ENCODE measurements at regions not wholly inside any gene's neighbourhood (a gene's known extent, or its start where the extent isn't known, plus 50 kb on each side); places are given as distances from the start of the nearest gene placed in this dataset.

DNA sequence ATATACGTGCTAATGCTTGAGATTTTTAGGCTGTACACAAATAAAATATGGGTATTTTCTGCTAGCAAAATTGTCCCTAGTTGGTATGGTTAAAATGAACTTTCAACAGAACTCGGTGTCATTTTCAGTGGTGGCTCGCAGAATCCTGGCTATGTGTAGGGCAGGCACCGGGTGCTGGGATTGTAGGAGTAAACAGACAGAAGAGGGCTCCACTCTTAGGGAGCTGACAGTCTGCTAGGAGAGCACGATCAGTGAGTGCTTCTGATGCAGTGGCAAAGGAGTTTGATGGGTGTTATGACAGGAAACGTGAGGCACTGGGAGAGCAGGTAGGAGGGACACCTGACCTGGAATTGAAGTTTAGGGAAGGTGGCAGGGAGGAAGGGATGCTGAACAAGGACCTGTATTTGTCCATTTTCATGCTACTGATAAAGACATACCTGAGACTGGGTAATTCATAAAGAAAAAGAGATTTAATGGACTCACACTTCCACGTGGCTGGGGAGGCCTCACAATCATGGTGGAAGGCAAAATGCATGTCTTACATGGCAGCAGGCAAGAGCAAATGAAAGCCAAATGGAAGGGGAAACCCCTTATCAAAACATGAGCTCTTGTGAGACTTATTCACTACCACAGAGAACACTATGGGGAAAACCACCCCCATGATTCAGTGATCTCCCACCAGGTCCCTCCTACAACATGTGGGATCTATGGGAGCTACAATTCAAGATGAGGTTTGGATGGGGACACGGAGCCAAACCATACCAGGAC, 105.4 kb upstream of the LCLAT1 start:
- Histone ChIP-seq H3K27me3 (ENCODE audit: low read length) (no peaks in the 10 kb centered on the region), H3F3A (ENCODE audit: insufficient read depth) (no peaks in the 10 kb centered on the region)
- TF ChIP-seq, protein P1, sequence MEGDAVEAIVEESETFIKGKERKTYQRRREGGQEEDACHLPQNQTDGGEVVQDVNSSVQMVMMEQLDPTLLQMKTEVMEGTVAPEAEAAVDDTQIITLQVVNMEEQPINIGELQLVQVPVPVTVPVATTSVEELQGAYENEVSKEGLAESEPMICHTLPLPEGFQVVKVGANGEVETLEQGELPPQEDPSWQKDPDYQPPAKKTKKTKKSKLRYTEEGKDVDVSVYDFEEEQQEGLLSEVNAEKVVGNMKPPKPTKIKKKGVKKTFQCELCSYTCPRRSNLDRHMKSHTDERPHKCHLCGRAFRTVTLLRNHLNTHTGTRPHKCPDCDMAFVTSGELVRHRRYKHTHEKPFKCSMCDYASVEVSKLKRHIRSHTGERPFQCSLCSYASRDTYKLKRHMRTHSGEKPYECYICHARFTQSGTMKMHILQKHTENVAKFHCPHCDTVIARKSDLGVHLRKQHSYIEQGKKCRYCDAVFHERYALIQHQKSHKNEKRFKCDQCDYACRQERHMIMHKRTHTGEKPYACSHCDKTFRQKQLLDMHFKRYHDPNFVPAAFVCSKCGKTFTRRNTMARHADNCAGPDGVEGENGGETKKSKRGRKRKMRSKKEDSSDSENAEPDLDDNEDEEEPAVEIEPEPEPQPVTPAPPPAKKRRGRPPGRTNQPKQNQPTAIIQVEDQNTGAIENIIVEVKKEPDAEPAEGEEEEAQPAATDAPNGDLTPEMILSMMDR (IDR thresholded peaks at IDR 0.05; ENCODE audit: insufficient read depth, low read length, poor library complexity, severe bottlenecking): no peak
- no peak for TF ChIP-seq EZH2phosphoT487 (conservative IDR thresholded peaks at IDR 0.05; ENCODE audit: low read length)

DNA sequence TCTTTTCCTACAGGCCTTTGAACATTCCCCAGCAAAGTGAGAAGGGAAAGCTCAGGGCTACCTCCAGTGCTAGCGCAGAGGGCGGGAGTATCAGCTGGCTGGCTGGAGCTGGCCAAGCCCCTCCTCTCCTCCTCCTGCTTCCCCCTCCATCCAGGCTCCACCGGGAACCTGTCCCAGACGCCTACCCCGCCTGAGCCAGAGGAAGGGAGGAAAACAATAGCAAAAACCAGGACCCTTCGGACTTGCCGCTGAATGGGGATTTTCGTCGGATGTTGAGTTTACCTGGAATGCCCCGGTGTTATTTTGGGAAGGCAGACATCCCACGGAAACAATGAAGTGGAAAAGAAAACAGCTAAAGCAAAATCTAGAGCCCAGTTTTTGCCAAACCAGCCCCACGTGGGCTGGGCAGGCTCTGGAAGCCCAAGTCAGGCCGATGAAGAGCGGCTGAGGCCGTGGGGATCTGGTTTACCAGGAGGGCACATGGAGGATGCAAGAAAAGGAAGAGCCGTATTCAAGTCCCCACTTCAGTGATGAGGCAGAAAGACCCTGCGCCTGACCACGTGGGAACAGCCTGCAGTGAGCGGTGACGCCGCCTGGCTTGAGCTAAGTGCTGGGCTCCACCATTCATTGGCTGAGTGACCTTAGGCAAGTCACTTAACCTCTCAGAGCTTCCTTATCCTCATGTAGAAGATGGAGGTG, 100.4 kb upstream of the LCLAT1 start:
- no peaks in the 10 kb centered on the region for H3K79me2 ChIP-seq (ENCODE audit: insufficient read depth, low read length)
- no peaks in the 10 kb centered on the region for H3F3A ChIP-seq (ENCODE audit: insufficient read depth)
- H3K9me3 ChIP-seq (ENCODE audit: insufficient read depth, low read length): no peaks in the 10 kb centered on the region
- TF ChIP-seq, protein P1 (IDR thresholded peaks at IDR 0.05; ENCODE audit: insufficient read depth, low read length, poor library complexity, severe bottlenecking): no peak
- TF ChIP-seq EZH2phosphoT487 (conservative IDR thresholded peaks at IDR 0.05; ENCODE audit: low read length): no peak
- H2AFZ ChIP-seq (ENCODE audit: low read depth, low read length, severe bottlenecking): no peak overlapping the region
- H4K20me1 ChIP-seq (ENCODE audit: low read depth, low read length): no peaks in the 10 kb centered on the region
- no peak overlapping the region for H3K4me3 ChIP-seq (ENCODE audit: insufficient read depth, low read length, poor library complexity, severe bottlenecking)
- H3K9me2 ChIP-seq (replicated peaks; ENCODE audit: insufficient read depth, low read length): no peaks in the 10 kb centered on the region
- H3K27ac ChIP-seq (ENCODE audit: low read depth, low read length): no peak overlapping the region
- H3K9ac ChIP-seq (ENCODE audit: low read length): no peak overlapping the region
- H3K27me3 ChIP-seq (ENCODE audit: low read length): no peaks in the 10 kb centered on the region
- H3K36me3 ChIP-seq (ENCODE audit: low read length): no peaks in the 10 kb centered on the region
- no peak overlapping the region for H3K4me2 ChIP-seq (ENCODE audit: low read depth, low read length, poor library complexity, severe bottlenecking)

More for the DNA sequence above, 105.4 kb upstream of the LCLAT1 start:
- H3K9ac ChIP-seq (ENCODE audit: low read length): no peak overlapping the region
- no peak overlapping the region for H3K4me3 ChIP-seq (ENCODE audit: insufficient read depth, low read length, poor library complexity, severe bottlenecking)
- H2AFZ ChIP-seq (ENCODE audit: low read depth, low read length, severe bottlenecking): no peak overlapping the region
- no peak overlapping the region for H3K27ac ChIP-seq (ENCODE audit: low read depth, low read length)
- H3K79me2 ChIP-seq (ENCODE audit: insufficient read depth, low read length): no peaks in the 10 kb centered on the region
- H3K9me2 ChIP-seq (replicated peaks; ENCODE audit: insufficient read depth, low read length): no peaks in the 10 kb centered on the region
- no peaks in the 10 kb centered on the region for H3K9me3 ChIP-seq (ENCODE audit: insufficient read depth, low read length)
- H4K20me1 ChIP-seq (ENCODE audit: low read depth, low read length): no peaks in the 10 kb centered on the region
- no peaks in the 10 kb centered on the region for H3K36me3 ChIP-seq (ENCODE audit: low read length)
- no peak overlapping the region for H3K4me2 ChIP-seq (ENCODE audit: low read depth, low read length, poor library complexity, severe bottlenecking)

DNA sequence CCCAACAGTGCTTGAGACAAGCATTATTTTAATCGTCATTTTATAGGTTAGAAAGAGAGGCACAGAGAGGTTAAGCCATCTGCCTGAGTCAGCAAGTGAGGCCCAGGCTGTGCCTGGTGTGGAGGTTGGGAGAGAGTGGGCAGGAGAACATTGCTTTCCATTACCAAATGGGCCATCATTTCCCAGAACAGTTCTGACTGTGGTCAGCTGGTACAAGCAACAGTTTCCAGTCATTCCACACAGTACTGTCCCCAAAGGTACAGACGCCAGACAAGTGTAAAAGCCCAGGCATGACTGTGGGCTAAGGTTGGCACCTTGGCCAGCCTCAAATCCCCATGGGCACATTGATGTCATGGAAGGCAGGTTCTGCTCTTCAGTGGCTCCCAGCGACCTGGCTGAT, 98.2 kb upstream of the LCLAT1 start:
- no peaks in the 10 kb centered on the region for H4K20me1 ChIP-seq (ENCODE audit: low read depth, low read length)
- H3K9me3 ChIP-seq (ENCODE audit: insufficient read depth, low read length): no peaks in the 10 kb centered on the region
- H2AFZ ChIP-seq (ENCODE audit: low read depth, low read length, severe bottlenecking): no peak overlapping the region
- H3K79me2 ChIP-seq (ENCODE audit: insufficient read depth, low read length): no peaks in the 10 kb centered on the region
- no peak overlapping the region for H3K9ac ChIP-seq (ENCODE audit: low read length)
- no peak overlapping the region for H3K4me2 ChIP-seq (ENCODE audit: low read depth, low read length, poor library complexity, severe bottlenecking)
- no peak for TF ChIP-seq EZH2phosphoT487 (conservative IDR thresholded peaks at IDR 0.05; ENCODE audit: low read length)
- TF ChIP-seq, protein P1 (IDR thresholded peaks at IDR 0.05; ENCODE audit: insufficient read depth, low read length, poor library complexity, severe bottlenecking): no peak
- H3F3A ChIP-seq (ENCODE audit: insufficient read depth): no peaks in the 10 kb centered on the region
- no peak overlapping the region for H3K27ac ChIP-seq (ENCODE audit: low read depth, low read length)
- H3K4me3 ChIP-seq (ENCODE audit: insufficient read depth, low read length, poor library complexity, severe bottlenecking): no peak overlapping the region
- H3K9me2 ChIP-seq (replicated peaks; ENCODE audit: insufficient read depth, low read length): no peaks in the 10 kb centered on the region
- no peaks in the 10 kb centered on the region for H3K36me3 ChIP-seq (ENCODE audit: low read length)
- no peaks in the 10 kb centered on the region for H3K27me3 ChIP-seq (ENCODE audit: low read length)
